Uterus (tissue), 3 donors: ENCODE measurements at regions not wholly inside any gene's neighbourhood (a gene's known extent, or its start where the extent isn't known, plus 50 kb on each side); places are given as distances from the start of the nearest gene placed in this dataset.

Experiments used
- DNase-seq, 2 donors: peaks; one replicate each; pipeline ENCODE4 v3.0.0-alpha.2; 2019 to 2020
- H3K27ac ChIP-seq, 2 donors: fragments of 200-600 bp; sonication (generic); 1 replicate in 1 of 2; 2 replicates in 1 of 2; pipeline ENCODE4 v1.5.1; 2016 to 2018
- H3K27me3 ChIP-seq, 2 donors: fragments of 200-600 bp; sonication (generic); one replicate each; pipeline ENCODE4 v1.5.1; 2018 to 2019; ENCODE audit warnings: control low read depth in 1 of 2
- H3K36me3 ChIP-seq, 2 donors: fragments of 200-600 bp; sonication (generic); one replicate each; pipeline ENCODE4 v1.5.1; 2019; ENCODE audit warnings: control low read depth in 1 of 2
- H3K4me1 ChIP-seq, 2 donors: fragments of 200-600 bp; sonication (generic); one replicate each; pipeline ENCODE4 v1.5.1; 2018 to 2019; ENCODE audit warnings: control low read depth in 1 of 2
- H3K4me3 ChIP-seq, 2 donors: fragments of 200-600 bp; sonication (generic); 1 replicate in 1 of 2; 2 replicates in 1 of 2; pipeline ENCODE4 v1.5.1; 2018 to 2019; ENCODE audit warnings: mild to moderate bottlenecking in 1 of 2
- H3K9me3 ChIP-seq, 2 donors: fragments of 200-600 bp; sonication (generic); one replicate each; pipeline ENCODE4 v1.5.1; 2019; ENCODE audit warnings: control low read depth in 1 of 2
- POLR2A ChIP-seq, 2 donors: fragments of 450-650 bp; IDR thresholded peaks; one replicate each; pipeline ENCODE4 v1.6.1; 2016; ENCODE audit warnings: antibody characterized with exemption in 2 of 2, mild to moderate bottlenecking in 1 of 2, moderate library complexity in 1 of 2
- intact Hi-C: fragments of 100-400 bp; cut with DNase I; formaldehyde crosslinking; loops from one replicate; pipeline ENCODE4 v1.15.1; 2023; ENCODE audit warnings: low total_unique reads
- TF ChIP-seq, protein P1 (sequence below), 4 experiments: fragments of 200-600 bp in 2 of 4; fragments of 450-650 bp in 2 of 4; sonication (generic) in 2 of 4; IDR thresholded peaks; one replicate each; pipeline ENCODE4 v1.5.1; 2016 to 2019; ENCODE audit warnings: antibody characterized with exemption in 4 of 4, mild to moderate bottlenecking in 2 of 4, moderate library complexity in 1 of 4
- donor health status: DM: yes; HTN: yes; CAD: no.

DNA sequence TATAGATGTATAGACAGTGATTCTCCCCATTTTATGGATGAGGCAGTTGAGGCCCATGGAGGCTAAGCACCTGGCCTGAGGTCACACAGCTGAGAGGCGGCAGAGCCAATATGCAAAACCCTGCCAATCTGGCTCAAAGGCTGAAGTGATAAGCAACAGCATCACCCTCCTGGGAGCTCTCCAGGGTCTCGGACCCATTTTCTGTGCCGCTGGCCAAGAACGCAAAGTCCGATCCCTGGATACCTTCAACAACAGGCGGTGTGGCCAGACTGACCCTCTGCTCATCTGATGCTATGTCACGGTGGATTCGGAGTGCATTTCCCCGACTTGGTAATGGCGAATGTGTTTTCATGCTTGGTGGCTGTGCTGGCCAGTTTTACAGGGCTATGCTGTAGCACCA, 595.0 kb downstream of the TBC1D22A start:
- no peak for DNase-seq
- intact Hi-C loops, result loop anchor here (2.0 kb wide), 1 partner anchor 39 kb away; no protein-coding TSS in a partner anchor

DNA sequence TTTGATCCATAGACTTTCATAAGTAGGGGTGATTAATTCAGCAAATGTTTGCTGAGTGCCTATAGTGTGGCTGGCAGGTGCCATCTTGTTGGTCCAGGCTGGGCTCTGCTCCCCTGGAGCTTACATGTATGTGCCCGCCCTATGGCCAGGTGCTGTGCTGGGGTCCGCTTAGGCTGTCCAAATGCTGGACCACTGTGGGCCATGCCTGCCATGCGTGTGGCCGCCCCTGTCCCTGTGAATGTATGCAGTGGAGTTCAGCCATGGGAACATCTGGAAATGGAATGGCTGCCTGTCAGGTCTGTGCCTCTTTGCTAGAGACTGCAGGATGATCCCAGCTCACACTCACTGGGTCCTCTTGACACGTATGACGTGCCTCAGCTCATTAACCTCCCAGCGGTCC, 594.6 kb downstream of the TBC1D22A start:
- no peaks in the 10 kb centered on the region for H3K27me3 ChIP-seq
- no peaks in the 10 kb centered on the region for H3K4me1 ChIP-seq
- TF ChIP-seq, protein P1, sequence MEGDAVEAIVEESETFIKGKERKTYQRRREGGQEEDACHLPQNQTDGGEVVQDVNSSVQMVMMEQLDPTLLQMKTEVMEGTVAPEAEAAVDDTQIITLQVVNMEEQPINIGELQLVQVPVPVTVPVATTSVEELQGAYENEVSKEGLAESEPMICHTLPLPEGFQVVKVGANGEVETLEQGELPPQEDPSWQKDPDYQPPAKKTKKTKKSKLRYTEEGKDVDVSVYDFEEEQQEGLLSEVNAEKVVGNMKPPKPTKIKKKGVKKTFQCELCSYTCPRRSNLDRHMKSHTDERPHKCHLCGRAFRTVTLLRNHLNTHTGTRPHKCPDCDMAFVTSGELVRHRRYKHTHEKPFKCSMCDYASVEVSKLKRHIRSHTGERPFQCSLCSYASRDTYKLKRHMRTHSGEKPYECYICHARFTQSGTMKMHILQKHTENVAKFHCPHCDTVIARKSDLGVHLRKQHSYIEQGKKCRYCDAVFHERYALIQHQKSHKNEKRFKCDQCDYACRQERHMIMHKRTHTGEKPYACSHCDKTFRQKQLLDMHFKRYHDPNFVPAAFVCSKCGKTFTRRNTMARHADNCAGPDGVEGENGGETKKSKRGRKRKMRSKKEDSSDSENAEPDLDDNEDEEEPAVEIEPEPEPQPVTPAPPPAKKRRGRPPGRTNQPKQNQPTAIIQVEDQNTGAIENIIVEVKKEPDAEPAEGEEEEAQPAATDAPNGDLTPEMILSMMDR (IDR thresholded peaks at IDR 0.05), result no peak
- no peak for TF ChIP-seq POLR2A (IDR thresholded peaks at IDR 0.05)
- no peak overlapping the region for H3K4me3 ChIP-seq
- intact Hi-C loops, result loop anchor here (2.0 kb wide), 1 partner anchor 40 kb away; no protein-coding TSS in a partner anchor
- no peak overlapping the region for H3K27ac ChIP-seq
- no peak for DNase-seq
- no peaks in the 10 kb centered on the region for H3K9me3 ChIP-seq
- no peaks in the 10 kb centered on the region for H3K36me3 ChIP-seq

More for the DNA sequence above, 595.0 kb downstream of the TBC1D22A start:
- no peak overlapping the region for H3K4me3 ChIP-seq
- H3K4me1 ChIP-seq, result no peaks in the 10 kb centered on the region
- H3K27ac ChIP-seq, result no peak overlapping the region
- no peaks in the 10 kb centered on the region for H3K36me3 ChIP-seq
- no peaks in the 10 kb centered on the region for H3K27me3 ChIP-seq
- TF ChIP-seq, protein P1 (IDR thresholded peaks at IDR 0.05), result no peak
- TF ChIP-seq POLR2A (IDR thresholded peaks at IDR 0.05), result no peak
- H3K9me3 ChIP-seq, result no peaks in the 10 kb centered on the region

DNA sequence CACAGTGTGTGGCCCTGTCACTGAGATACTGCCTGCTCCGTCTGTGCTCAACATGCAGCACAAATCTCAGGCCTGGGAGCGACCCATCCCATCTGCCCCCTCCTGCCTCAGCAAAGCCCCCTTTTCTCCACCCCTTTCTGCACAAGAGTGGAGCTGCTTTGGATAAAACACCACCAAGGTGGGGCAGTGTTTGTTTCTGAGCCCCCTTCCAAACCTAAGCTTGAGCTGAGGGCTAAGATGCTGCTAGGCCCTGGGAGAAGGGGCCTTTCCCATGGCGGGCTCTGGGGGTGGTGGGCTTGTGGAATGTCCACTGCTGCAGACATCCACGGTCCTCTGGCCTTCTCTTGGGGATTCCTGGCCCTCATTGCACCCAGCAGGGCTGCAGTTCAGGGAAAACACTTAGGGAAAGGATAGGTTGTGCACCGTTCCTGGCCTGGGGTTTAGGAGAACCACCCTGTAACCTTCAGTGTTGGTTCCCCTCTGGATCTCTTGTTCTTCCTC, 594.1 kb downstream of the TBC1D22A start:
- TF ChIP-seq POLR2A (IDR thresholded peaks at IDR 0.05), result no peak
- TF ChIP-seq, protein P1 (IDR thresholded peaks at IDR 0.05), result no peak
- no peak for DNase-seq
- intact Hi-C loops, result loop anchor here (2.0 kb wide), 1 partner anchor 40 kb away; no protein-coding TSS in a partner anchor

DNA sequence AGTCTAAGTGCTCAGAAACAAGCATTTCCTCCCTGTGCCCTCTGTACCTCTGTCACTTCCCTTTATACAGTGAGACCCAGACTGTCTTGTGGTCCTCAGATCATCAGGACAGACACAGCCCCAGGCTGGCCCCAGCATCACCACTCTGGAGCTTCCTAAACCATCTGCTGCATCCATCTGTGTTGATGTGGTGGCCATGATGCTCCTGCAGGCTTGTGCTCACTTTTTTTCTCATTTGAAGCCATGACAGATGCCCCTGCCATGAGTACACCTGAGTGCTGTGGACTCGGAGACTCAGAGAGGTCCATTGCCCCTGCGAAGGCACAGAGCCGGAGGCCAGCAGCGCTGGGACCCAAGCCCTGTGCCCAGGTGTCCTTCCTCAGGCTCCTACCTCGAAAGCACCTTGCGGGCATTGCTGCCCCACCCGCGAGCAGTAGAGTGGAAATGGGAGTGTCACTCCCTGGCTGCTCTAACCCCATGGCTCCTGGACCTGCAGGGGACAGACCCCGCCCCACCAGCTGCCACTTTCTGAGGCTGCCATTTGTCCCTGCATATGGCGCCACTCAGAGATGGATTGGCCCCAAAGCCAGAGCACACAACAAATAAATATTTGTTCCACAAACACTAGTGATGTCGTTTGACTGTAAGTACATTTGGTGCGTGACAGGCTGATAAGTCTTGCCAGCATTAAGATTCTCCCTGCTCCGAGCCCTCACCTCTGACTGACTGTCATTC, 593.5 kb downstream of the TBC1D22A start:
- H3K4me1 ChIP-seq, result no peaks in the 10 kb centered on the region
- H3K4me3 ChIP-seq, result no peak overlapping the region
- H3K27ac ChIP-seq, result no peak overlapping the region
- intact Hi-C loops, result loop anchor here (2.0 kb wide), 1 partner anchor 41 kb away; no protein-coding TSS in a partner anchor
- TF ChIP-seq, protein P1 (IDR thresholded peaks at IDR 0.05), result no peak
- no peak for TF ChIP-seq POLR2A (IDR thresholded peaks at IDR 0.05)
- no peaks in the 10 kb centered on the region for H3K36me3 ChIP-seq
- H3K9me3 ChIP-seq, result no peaks in the 10 kb centered on the region
- no peaks in the 10 kb centered on the region for H3K27me3 ChIP-seq
- no peak for DNase-seq

More for the DNA sequence above, 594.1 kb downstream of the TBC1D22A start:
- H3K4me3 ChIP-seq, result no peak overlapping the region
- no peaks in the 10 kb centered on the region for H3K4me1 ChIP-seq
- no peaks in the 10 kb centered on the region for H3K9me3 ChIP-seq
- no peaks in the 10 kb centered on the region for H3K36me3 ChIP-seq
- no peaks in the 10 kb centered on the region for H3K27me3 ChIP-seq
- no peak overlapping the region for H3K27ac ChIP-seq

DNA sequence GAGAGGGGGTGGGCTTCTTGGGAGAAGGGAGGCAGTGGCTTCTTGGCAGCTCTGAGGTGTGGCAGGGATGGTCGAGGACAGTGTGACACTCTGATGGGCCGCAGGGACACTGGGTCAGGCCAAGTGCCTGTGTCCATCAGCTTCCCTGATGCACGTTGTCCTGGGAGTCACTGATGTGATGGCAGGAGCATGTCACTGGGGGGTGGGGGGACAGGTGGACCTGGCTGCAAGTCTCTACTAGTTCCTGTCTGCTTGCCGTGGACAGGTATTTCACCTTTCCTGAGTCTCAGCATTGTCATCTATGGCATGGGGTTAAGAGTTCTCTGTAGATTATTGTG, 592.9 kb downstream of the TBC1D22A start:
- no peak for DNase-seq
- no peak overlapping the region for H3K4me3 ChIP-seq
- TF ChIP-seq POLR2A (IDR thresholded peaks at IDR 0.05), result no peak
- TF ChIP-seq, protein P1 (IDR thresholded peaks at IDR 0.05), result no peak
- intact Hi-C loops, result no loop called here
- H3K27me3 ChIP-seq, result no peaks in the 10 kb centered on the region
- H3K4me1 ChIP-seq, result no peaks in the 10 kb centered on the region
- no peaks in the 10 kb centered on the region for H3K9me3 ChIP-seq
- no peak overlapping the region for H3K27ac ChIP-seq
- H3K36me3 ChIP-seq, result no peaks in the 10 kb centered on the region
